HepG2 (cell line): ENCODE measurements at regions not wholly inside any gene's neighbourhood (a gene's known extent, or its start where the extent isn't known, plus 50 kb on each side); places are given as distances from the start of the nearest gene placed in this dataset.

Experiments used
- ATAC-seq: fragments of 200-7000 bp; cut with Tn5 transposase; 3 replicates; pipeline ENCODE4 v1.9.1; 2020; ENCODE audit warnings: mild to moderate bottlenecking, moderate library complexity
- BruUV-seq: library from RNA; stranded (reverse); fragments of 400-500 nt; replicated peaks from 2 replicates; lab custom pipeline; 2021; lab: Mats Ljungman, UMichigan
- CTCF ChIA-PET: fragments of 300-600 bp; formaldehyde crosslinking; extraction: SDS; loops from one replicate; lab custom pipeline; 2021; ENCODE audit warnings: low total read pairs, inconsistent platforms, low intra/inter-chr PET ratio; lab: Yijun Ruan, JAX
- POLR2A ChIA-PET: fragments of 350-600 bp; sonication (Branson Sonifier 250); formaldehyde crosslinking; loops from one replicate; lab custom pipeline; 2020; ENCODE audit warnings: antibody characterized with exemption, inconsistent platforms; lab: Yijun Ruan, JAX
- DNase-seq: peaks from one replicate; pipeline ENCODE4 v3.0.0-alpha.2; 2015; ENCODE audit warnings: low spot score
- FAIRE-seq: peaks from 3 replicates; lab custom pipeline; 2011; peaks lifted over from hg19 to GRCh38; lab: Jason Lieb, UNC
- H2AFZ ChIP-seq: one replicate; pipeline ENCODE4 v1.6.1; 2011; ENCODE audit warnings: low read length, inconsistent platforms
- H3K27ac ChIP-seq: fragments of 300-600 bp; 3 replicates; pipeline ENCODE4 v1.8.0; 2011; ENCODE audit warnings: mixed run types, mild to moderate bottlenecking, mixed read lengths, low read length, inconsistent platforms; ENCODE audit not compliant: insufficient read depth; ENCODE audit errors: extremely low read length
- H3K27me3 ChIP-seq, 2 experiments: fragments of 200-600 bp in 1 of 2; 2 replicates in 1 of 2; 3 replicates in 1 of 2; pipeline versions ENCODE4 v1.6.0 to v1.8.0; 2011; ENCODE audit warnings: low read length in 2 of 2, mild to moderate bottlenecking in 2 of 2, moderate library complexity in 2 of 2, inconsistent platforms in 1 of 2; ENCODE audit not compliant: insufficient read depth in 2 of 2, control insufficient read depth in 1 of 2
- H3K36me3 ChIP-seq, 2 experiments: fragments of 200-600 bp in 1 of 2; replicated peaks in 1 of 2; 2 replicates in 1 of 2; 3 replicates in 1 of 2; pipeline versions ENCODE4 v1.5.1 to v1.8.0; 2011; ENCODE audit warnings: low read length in 2 of 2, inconsistent platforms in 1 of 2; ENCODE audit not compliant: insufficient read depth in 2 of 2, control insufficient read depth in 1 of 2
- H3K4me1 ChIP-seq: 2 replicates; pipeline ENCODE4 v1.5.1; 2012; ENCODE audit warnings: low read length, inconsistent platforms; ENCODE audit not compliant: insufficient read depth
- H3K4me2 ChIP-seq: 2 replicates; pipeline ENCODE4 v1.6.0; 2011; ENCODE audit warnings: low read depth, low read length, inconsistent platforms
- H3K4me3 ChIP-seq, 3 experiments: fragments of 200-600 bp in 1 of 3; sonication (generic), shearing (Covaris generic) in 1 of 3; replicated peaks in 1 of 3; 2 replicates each; pipeline ENCODE4 v1.5.1; 2011 to 2016; ENCODE audit warnings: low read length in 3 of 3, inconsistent platforms in 2 of 3, low read depth in 2 of 3, mild to moderate bottlenecking in 2 of 3, control low read depth in 1 of 3, mixed read lengths in 1 of 3; ENCODE audit not compliant: insufficient read depth in 1 of 3
- H3K79me2 ChIP-seq: one replicate; pipeline ENCODE4 v1.6.1; 2011; ENCODE audit warnings: low read length, inconsistent platforms; ENCODE audit not compliant: insufficient read depth
- H3K9ac ChIP-seq: 2 replicates; pipeline ENCODE4 v1.6.0; 2011; ENCODE audit warnings: mild to moderate bottlenecking, low read depth, low read length, inconsistent platforms; ENCODE audit not compliant: insufficient read depth
- H3K9me3 ChIP-seq: 2 replicates; pipeline ENCODE4 v1.5.1; 2012; ENCODE audit warnings: mild to moderate bottlenecking, low read length
- H4K20me1 ChIP-seq: 2 replicates; pipeline ENCODE4 v1.6.0; 2011; ENCODE audit warnings: inconsistent platforms, mild to moderate bottlenecking, low read length, moderate library complexity; ENCODE audit not compliant: insufficient read depth
- AHR ChIP-seq: IDR thresholded peaks from 2 replicates; pipeline ENCODE4 v1.6.1; 2018; ENCODE audit warnings: missing genetic modification reagents, missing compliant biosample characterization
- AKAP8 ChIP-seq: sonication (generic); formaldehyde crosslinking; IDR thresholded peaks from 2 replicates; pipeline ENCODE4 v1.5.1; 2020; ENCODE audit warnings: mild to moderate bottlenecking, missing genetic modification reagents
- ATF5 ChIP-seq: sonication (generic); formaldehyde crosslinking; IDR thresholded peaks from 2 replicates; pipeline ENCODE4 v1.4.0; 2020; ENCODE audit warnings: mild to moderate bottlenecking, low read depth, missing genetic modification reagents
- ETS1 ChIP-seq: sonication (generic); formaldehyde crosslinking; IDR thresholded peaks from 2 replicates; pipeline ENCODE4 v1.4.0; 2020; ENCODE audit warnings: missing genetic modification reagents
- KLF15 ChIP-seq: sonication (generic); formaldehyde crosslinking; IDR thresholded peaks from 2 replicates; pipeline ENCODE4 v1.8.1; 2023; ENCODE audit warnings: borderline replicate concordance, mild to moderate bottlenecking, inconsistent platforms, missing genetic modification reagents, mixed read lengths
- MEF2D ChIP-seq: sonication (generic); formaldehyde crosslinking; IDR thresholded peaks from 2 replicates; pipeline ENCODE4 v1.5.1; 2020; ENCODE audit warnings: mild to moderate bottlenecking, missing genetic modification reagents
- RORA ChIP-seq: sonication (generic); formaldehyde crosslinking; IDR thresholded peaks from 2 replicates; pipeline ENCODE4 v1.5.0; 2020; ENCODE audit warnings: mild to moderate bottlenecking, missing genetic modification reagents, moderate library complexity
- SUZ12 ChIP-seq: fragments of 150-350 bp; IDR thresholded peaks from 2 replicates; pipeline ENCODE4 v1.6.1; 2014; ENCODE audit warnings: low read depth, low read length
- ZBTB10 ChIP-seq: sonication (generic); formaldehyde crosslinking; IDR thresholded peaks from 2 replicates; pipeline ENCODE4 v1.4.0; 2020; ENCODE audit warnings: missing genetic modification reagents, borderline replicate concordance
- ZBTB14 ChIP-seq: sonication (generic); formaldehyde crosslinking; IDR thresholded peaks from 2 replicates; pipeline ENCODE4 v1.4.0; 2020; ENCODE audit warnings: missing genetic modification reagents
- ZNF260 ChIP-seq: sonication (generic); formaldehyde crosslinking; IDR thresholded peaks from 2 replicates; pipeline ENCODE4 v1.4.0; 2020; ENCODE audit warnings: missing genetic modification reagents, low read depth, mild to moderate bottlenecking, borderline replicate concordance
- WGBS: methylation state at CpG from one replicate; pipeline ENCODE4 v1.1.6; 2017; ENCODE audit warnings: low lambda C conversion rate; 5-methylcytosine and 5-hydroxymethylcytosine counted together
- in situ Hi-C: cut with HindIII; loops from 2 replicates; pipeline ENCODE4 v1.10.0; 2017; ENCODE audit warnings: low pct_unique_long_range_greater_than_20kb; ENCODE audit not compliant: extremely low pct_ligation_motif_present
- intact Hi-C: fragments of 100-400 bp; cut with micrococcal nuclease; formaldehyde crosslinking; loops from one replicate; pipeline ENCODE4 v1.10.0; 2022; ENCODE audit not compliant: unreplicated experiment

GRCh38 chr1:229942501-229942900 lies 124.5 kb upstream of the GALNT2 start (continued):
- no peak for TF ChIP-seq ZBTB10 (CRISPR knock-in tag)

GRCh38 chr1:229943148-229943714 lies 123.8 kb upstream of the GALNT2 start:
- Histone ChIP-seq H2AFZ (no peak overlapping the region), H3K4me2 (no peak overlapping the region), H3K27me3 (peaks cover 0 to 31% of the 10 kb centered on the region in 2 experiments; a peak in 3 of 5 replicates), H3K79me2 (no peaks in the 10 kb centered on the region), H3K36me3 (no peaks in the 10 kb centered on the region), H4K20me1 (no peaks in the 10 kb centered on the region), H3K9ac (no peak overlapping the region), H3K27ac (no peak overlapping the region), H3K4me1 (no peaks in the 10 kb centered on the region), H3K4me3 (no peak overlapping the region), H3K9me3 (no peaks in the 10 kb centered on the region)
- 51% methylated on average over 7 of the region's 7 CpGs for WGBS
- intact Hi-C loops, result no loop called here
- DNase-seq (no peak), FAIRE-seq (no peak), ATAC-seq (no peak)
- BruUV-seq, result no TSS peak
- POLR2A ChIA-PET, result no interaction called here
- in situ Hi-C loops, result no loop called here
- CTCF ChIA-PET, result no interaction called here
- no peak for TF ChIP-seq KLF15 (CRISPR knock-in tag)
- TF ChIP-seq ATF5 (CRISPR knock-in tag), result no peak
- no peak for TF ChIP-seq MEF2D (CRISPR knock-in tag)
- TF ChIP-seq ETS1 (CRISPR knock-in tag), result no peak
- TF ChIP-seq SUZ12, result no peak
- TF ChIP-seq AKAP8, result no peak
- TF ChIP-seq ZBTB14 (CRISPR knock-in tag), result no peak
- no peak for TF ChIP-seq RORA (CRISPR knock-in tag)
- no peak for TF ChIP-seq ZNF260 (CRISPR knock-in tag)
- TF ChIP-seq AHR (CRISPR knock-in tag), result no peak
